Gastroesophageal sphincter (tissue), 2 donors: ENCODE measurements at regions not wholly inside any gene's neighbourhood (a gene's known extent, or its start where the extent isn't known, plus 50 kb on each side); places are given as distances from the start of the nearest gene placed in this dataset.

Experiments
- POLR2A ChIP-seq, 2 donors: fragments of 450-650 bp; IDR thresholded peaks; one replicate each; pipeline ENCODE4 v1.6.1; 2017; ENCODE audit warnings: antibody characterized with exemption in 2 of 2, mild to moderate bottlenecking in 2 of 2, moderate library complexity in 1 of 2
- POLR2AphosphoS5 ChIP-seq: sonication (generic); formaldehyde crosslinking; IDR thresholded peaks from one replicate; pipeline ENCODE4 v1.6.1; 2017; ENCODE audit warnings: antibody characterized with exemption

GRCh38 chr5:114308017-114308416 lies 53.9 kb upstream of the KCNN2 start:
- TF ChIP-seq POLR2AphosphoS5 (no peak), POLR2A (IDR thresholded peaks at IDR 0.05) (no peak)
